Inflammatory macrophage treated with lipopolysaccharide for 1 hour (primary cell): ENCODE measurements at regions not wholly inside any gene's neighbourhood (a gene's known extent, or its start where the extent isn't known, plus 50 kb on each side); places are given as distances from the start of the nearest gene placed in this dataset.

Source experiments
- DNase-seq, 2 donors: peaks; one replicate each; pipeline ENCODE4 v3.0.0-alpha.2; 2020 to 2022

GRCh38 chr9:89748021-89748670 lies 143.3 kb downstream of the GADD45G start:
- no peak for DNase-seq

DNA sequence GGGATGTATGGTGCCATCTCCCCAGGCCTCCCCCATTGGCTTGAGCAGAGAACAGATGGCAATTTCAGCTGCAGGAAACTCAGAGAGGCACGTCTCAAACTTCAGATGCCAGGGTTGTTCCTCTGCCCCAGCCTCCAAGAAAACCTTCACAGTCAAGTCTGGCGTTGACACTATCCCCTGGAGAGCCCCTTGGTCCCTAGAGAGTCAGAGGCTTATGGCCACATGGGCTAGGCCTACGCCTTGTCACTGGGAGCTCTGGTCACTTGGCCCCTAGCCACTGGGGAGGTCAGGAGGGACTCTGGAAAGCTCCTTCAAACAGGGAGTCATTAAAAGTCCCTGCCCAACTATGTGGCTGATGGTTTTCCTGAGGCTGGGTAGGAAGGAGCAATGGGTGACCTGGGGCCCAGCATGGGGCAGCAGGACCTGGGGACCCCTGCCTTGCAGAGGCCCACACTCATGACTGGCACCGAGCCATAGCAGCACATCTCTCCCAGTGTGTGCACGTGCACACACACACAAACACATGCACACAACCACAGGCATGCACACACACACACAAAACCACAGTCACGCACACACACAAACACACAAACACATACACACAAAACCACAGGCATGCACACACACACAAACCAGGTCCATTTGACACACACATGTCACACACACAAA lies 144.2 kb downstream of the GADD45G start:
- no peak for DNase-seq

DNA sequence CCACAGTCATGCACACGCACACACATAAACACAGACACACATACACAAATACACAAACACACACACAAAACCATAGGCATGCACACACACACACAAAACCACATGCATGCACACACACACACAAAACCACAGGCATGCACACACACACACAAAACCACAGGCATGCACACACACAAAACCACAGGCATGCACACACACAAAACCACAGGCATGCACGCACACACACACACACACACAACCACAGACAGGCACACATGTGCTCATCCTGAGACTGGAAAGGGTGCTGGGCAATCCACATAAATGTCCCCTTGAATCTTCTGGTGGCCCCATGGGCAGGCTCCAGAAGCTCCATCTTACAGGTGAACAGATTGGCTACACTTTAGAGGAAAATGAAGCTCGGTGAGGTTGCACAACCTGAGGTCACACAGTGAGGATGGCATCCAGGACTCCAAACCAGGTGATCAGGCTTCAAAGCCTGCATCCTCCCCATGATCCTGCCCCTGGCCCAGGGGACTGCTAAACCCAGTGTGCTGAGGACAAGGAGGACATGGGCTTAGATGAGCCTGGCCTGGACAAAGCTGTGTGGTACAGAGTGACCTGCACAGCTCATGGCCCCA lies 144.8 kb downstream of the GADD45G start:
- DNase-seq = no peak

- peak; percentile 64 to 69 for DNase-seq
Measured at GRCh38 chr9:89750117-89750791, 145.4 kb downstream of the GADD45G start.

- no peak for DNase-seq
Measured at GRCh38 chr9:89751079-89751825, 146.4 kb downstream of the GADD45G start.

DNA sequence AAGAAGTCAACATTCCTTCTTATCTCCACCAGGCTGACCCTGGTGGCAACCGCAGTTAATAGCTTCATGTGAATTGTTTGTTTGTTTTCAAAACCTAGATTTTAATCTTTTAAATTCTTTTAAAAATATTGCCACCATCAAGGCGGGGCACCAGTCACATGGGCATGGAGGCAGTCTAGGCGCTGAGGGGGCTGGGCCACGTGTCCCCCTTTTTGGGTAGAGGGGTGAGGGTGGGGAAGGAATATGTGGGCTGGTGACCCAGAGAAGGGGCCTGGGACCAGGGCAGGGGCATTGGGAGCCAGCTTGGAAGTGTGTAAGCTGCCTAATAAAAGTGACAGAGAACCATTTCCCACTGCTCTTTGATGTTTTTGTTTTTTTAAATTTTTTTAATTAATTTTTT lies 147.3 kb downstream of the GADD45G start:
- no peak for DNase-seq

- DNase-seq = no peak
Measured at GRCh38 chr9:89753472-89754055, 148.8 kb downstream of the GADD45G start.

- peak; percentile 44 to 81 for DNase-seq
Measured at GRCh38 chr9:89754193-89754592, 149.4 kb downstream of the GADD45G start.

GRCh38 chr9:89755821-89756220 lies 151.0 kb downstream of the GADD45G start:
- no peak for DNase-seq

DNA sequence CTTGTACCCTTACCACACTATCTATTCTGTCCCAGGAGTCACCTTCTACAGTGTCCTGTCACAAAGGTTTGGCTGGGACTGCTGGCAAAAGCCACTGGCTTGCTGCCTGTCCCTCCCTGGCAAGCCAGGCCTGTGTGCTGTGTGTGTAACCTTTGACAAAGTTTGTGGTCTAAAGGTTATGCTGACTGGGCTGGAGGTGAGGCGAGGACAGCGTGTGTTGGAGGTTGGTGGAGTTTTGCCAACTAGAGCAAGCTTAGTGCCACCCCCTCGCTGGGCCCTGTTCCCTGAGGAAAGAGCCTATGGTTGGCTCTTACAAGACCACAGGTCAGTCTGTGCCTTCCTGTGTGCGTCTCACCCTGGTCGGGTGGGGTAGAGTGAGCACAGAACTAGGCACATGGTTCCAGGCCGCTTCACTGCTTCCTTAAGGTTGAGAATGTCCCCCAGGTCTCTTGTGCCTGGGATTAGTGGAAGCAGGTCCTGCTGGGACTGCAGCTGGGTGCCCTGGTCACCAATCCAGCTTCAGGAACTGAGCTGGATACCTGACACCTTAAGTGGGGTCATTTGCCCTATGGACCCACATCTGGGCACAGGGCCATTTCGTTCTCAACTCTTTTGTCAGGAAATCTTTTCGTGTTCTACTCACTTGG lies 152.2 kb downstream of the GADD45G start:
- no peak for DNase-seq

GRCh38 chr9:89757776-89758528 lies 153.1 kb downstream of the GADD45G start:
- DNase-seq = no peak

DNA sequence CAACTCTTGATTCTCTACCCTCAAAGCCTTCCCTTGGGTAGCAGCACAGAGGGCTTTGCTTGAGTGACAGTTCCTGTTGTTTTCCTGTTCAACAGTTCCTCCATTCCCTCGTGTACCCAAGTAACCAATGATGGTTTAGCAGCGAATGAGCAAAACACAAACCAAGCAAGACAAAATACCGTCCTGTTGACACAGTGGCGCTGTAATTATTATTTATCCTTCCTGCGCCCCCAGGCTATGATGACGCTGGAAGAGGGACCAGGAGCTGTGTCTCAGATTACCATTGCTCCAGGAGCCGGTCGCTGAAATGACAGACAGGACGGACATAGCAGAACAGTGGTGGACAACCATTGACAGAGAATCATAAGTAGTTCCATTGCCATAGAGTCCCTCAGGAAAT lies 154.8 kb downstream of the GADD45G start:
- DNase-seq = no peak

DNA sequence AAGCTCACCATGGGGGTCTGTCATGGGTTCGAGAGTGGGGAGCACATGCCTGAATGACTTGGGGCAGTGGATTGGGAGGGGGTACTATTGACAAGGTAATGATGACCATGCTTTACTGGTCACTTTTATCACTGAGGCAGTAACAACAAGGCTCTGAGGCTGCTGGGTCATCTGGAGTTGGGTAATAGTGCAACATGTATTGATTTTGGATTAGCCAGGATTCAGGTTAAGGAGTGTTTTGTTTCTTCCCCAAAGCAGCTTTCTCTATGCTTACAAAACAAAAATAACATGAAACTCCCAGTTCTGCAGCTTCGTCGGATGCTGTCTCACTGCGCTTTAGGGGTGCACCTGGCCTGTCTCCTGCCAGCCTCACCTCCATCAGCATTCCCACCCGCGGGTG lies 155.3 kb downstream of the GADD45G start:
- no peak for DNase-seq

DNA sequence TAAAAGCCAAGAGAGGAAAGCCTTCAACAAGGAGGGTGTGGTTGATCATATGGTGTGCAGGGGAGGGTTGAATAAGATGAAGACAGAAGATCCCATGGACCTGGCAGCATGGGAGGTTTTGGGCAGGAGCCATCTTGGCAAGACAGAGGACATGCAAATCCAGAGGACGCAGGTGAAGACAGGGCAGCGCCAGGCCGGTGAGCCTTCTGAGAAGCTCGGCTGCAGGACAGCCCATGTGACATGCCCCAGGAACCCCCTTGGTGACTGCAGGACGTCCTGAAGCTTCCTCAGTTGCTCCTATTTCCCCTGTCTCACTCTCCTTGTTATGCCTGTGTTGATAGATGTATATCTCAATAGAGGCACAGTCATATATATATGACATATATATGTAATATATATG lies 159.4 kb downstream of the GADD45G start:
- no peak for DNase-seq

- no peak for DNase-seq
Measured at GRCh38 chr9:89765211-89765946, 160.6 kb downstream of the GADD45G start.

DNA sequence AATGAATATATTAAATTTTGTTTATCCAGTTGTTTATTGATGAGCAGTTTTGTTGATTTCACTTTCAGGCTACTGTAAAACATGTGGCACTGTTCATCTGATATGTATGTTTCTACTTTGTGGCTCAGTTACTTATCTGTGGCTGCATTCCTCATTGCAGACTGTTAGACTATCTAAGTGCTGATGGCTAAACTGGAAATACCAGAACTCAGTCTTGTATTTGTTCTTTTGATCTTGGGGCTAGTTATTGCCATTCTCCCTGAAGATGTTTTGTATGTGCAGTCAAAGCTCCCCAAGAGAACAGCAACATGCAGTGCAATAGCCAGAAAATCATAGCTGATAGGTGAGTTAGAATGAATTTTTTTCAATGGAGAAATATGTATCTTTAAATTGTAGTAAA lies 162.2 kb downstream of the GADD45G start:
- DNase-seq = no peak

DNA sequence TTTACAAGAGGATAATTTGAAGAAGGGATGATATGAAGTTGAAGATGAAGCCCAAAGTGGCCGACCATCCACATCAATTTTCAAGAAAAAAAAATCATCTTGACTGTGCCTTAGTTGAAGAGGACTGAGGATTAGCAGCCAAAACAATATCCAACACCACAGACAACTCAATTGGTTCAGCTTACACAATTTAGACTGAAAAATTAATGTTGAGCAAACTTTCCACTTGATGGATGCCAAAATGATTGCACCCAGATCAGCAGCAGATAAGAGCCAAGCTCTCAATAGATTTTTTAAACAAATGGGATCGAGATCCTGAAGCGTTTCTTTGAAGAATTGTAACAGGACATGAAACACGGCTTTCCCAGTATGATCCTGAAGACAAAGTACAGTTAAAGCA lies 163.2 kb downstream of the GADD45G start:
- DNase-seq = no peak

- peak; percentile 56 to 79 for DNase-seq
Measured at GRCh38 chr9:89768650-89769071, 163.8 kb downstream of the GADD45G start.

GRCh38 chr9:89770531-89771174 lies 165.8 kb downstream of the GADD45G start:
- peak; percentile 74 to 77 for DNase-seq

DNA sequence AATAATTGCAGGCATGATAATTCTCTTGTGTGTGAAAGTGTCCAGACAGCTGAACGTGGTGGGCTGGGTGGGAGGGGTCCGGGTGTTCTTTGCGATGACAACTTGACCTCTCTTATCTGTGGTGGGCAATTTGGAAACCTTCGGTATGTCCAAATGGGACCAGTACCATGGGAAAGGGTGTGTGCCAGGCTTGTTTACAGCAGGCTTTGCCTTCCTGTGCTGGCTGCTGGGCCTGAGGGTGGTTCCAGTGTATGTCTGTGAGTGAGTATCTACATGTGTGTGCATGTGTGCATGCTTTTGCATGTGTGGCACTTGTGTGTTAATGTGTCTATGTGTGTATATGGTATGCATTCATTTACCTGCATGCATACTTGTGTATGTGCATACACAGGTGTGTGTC lies 166.4 kb downstream of the GADD45G start:
- no peak for DNase-seq
